ENCODE measurements at regions not wholly inside any gene's neighbourhood (a gene's known extent, or its start where the extent isn't known, plus 50 kb on each side); places are given as distances from the start of the nearest gene placed in this dataset.

- POLR2A ChIA-PET, result no interaction called here
- CTCF ChIA-PET, result no interaction called here
- intact Hi-C loops (cut with micrococcal nuclease), result no loop called here
These were observed 333.0 kb upstream of the TPK1 start for GRCh38 chr7:145168879-145169278.

More at GRCh38 chr7:145168879-145169278, 333.0 kb upstream of the TPK1 start:
- no peak for FAIRE-seq
- Histone ChIP-seq H3K4me1 (ENCODE audit: control insufficient read depth, extremely low read depth, insufficient read depth, low read length) (no peaks in the 10 kb centered on the region), H3K27me3 (ENCODE audit: control insufficient read depth in 2 of 2, insufficient read depth in 2 of 2, low read length in 2 of 2) (no peaks in the 10 kb centered on the region), H3K9me3 (replicated peaks; ENCODE audit: control insufficient read depth, insufficient read depth, low read length) (peaks cover 7% of the 10 kb centered on the region), H3K79me2 (ENCODE audit: control insufficient read depth, insufficient read depth, low read length) (no peaks in the 10 kb centered on the region), H3K4me2 (ENCODE audit: insufficient read depth, low read length) (no peak overlapping the region), H3K9ac (replicated peaks; ENCODE audit: extremely low read depth, insufficient read depth, low read length) (no peak overlapping the region), H4K20me1 (replicated peaks; ENCODE audit: control insufficient read depth, extremely low read depth, insufficient read depth, low read length) (no peaks in the 10 kb centered on the region), H3K4me3 (replicated peaks in 1 of 3; ENCODE audit: insufficient read depth in 1 of 3, low read depth in 1 of 3, low read length in 3 of 3) (no peak overlapping the region), H3K36me3 (ENCODE audit: control insufficient read depth in 2 of 2, extremely low read depth in 1 of 2, insufficient read depth in 2 of 2, low read length in 2 of 2) (no peaks in the 10 kb centered on the region), H3K9me1 (replicated peaks; ENCODE audit: control insufficient read depth, extremely low read depth, insufficient read depth, low read length) (no peaks in the 10 kb centered on the region), H3K27ac (ENCODE audit: insufficient read depth, low read depth, low read length) (no peak overlapping the region), H2AFZ (ENCODE audit: low read depth, low read length) (no peak overlapping the region)
- TF ChIP-seq MAX (IDR thresholded peaks at IDR 0.05; ENCODE audit: insufficient read depth, insufficient read length) (no peak), JUN (IDR thresholded peaks at IDR 0.05; ENCODE audit: borderline replicate concordance, insufficient read depth, insufficient read length, low read depth) (no peak), EZH2 (IDR thresholded peaks at IDR 0.05; ENCODE audit: borderline replicate concordance, low read depth, low read length, severe bottlenecking) (no peak), MYC (IDR thresholded peaks at IDR 0.05; ENCODE audit: low read depth, low read length) (no peak), POLR2A (IDR thresholded peaks at IDR 0.05; ENCODE audit: low read depth, low read length) (no peak), GATA2 (IDR thresholded peaks at IDR 0.05; ENCODE audit: insufficient read depth, insufficient read length, low read depth, low read length) (no peak), FOS (IDR thresholded peaks at IDR 0.05; ENCODE audit: borderline replicate concordance, insufficient read depth, low read length) (no peak), POLR2AphosphoS5 (IDR thresholded peaks at IDR 0.05; ENCODE audit: insufficient read depth, low read depth, low read length) (no peak)
- TF ChIP-seq, protein P1, sequence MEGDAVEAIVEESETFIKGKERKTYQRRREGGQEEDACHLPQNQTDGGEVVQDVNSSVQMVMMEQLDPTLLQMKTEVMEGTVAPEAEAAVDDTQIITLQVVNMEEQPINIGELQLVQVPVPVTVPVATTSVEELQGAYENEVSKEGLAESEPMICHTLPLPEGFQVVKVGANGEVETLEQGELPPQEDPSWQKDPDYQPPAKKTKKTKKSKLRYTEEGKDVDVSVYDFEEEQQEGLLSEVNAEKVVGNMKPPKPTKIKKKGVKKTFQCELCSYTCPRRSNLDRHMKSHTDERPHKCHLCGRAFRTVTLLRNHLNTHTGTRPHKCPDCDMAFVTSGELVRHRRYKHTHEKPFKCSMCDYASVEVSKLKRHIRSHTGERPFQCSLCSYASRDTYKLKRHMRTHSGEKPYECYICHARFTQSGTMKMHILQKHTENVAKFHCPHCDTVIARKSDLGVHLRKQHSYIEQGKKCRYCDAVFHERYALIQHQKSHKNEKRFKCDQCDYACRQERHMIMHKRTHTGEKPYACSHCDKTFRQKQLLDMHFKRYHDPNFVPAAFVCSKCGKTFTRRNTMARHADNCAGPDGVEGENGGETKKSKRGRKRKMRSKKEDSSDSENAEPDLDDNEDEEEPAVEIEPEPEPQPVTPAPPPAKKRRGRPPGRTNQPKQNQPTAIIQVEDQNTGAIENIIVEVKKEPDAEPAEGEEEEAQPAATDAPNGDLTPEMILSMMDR (IDR thresholded peaks at IDR 0.05; ENCODE audit: extremely low read depth in 1 of 2, insufficient read depth in 1 of 2, low read depth in 1 of 2, low read length in 2 of 2), result no peak
- dilution Hi-C loops (cut with MboI; ENCODE audit: extremely low pct_ligation_motif_present, low sequenced_read_pairs), result no loop called here
- no peak for DNase-seq (ENCODE audit: low read depth, low spot score)
- BruUV-seq (replicated peaks), result no TSS peak

All from endothelial cell of umbilical vein (primary cell).